ENCODE measurements at regions not wholly inside any gene's neighbourhood (a gene's known extent, or its start where the extent isn't known, plus 50 kb on each side); places are given as distances from the start of the nearest gene placed in this dataset.

- no peak for DNase-seq
Observed at GRCh38 chr10:106520698-106521097, 643.8 kb downstream of the SORCS1 start.

GRCh38 chr10:106519376-106520030 is 645.0 kb downstream of the SORCS1 start:
- DNase-seq: no peak

- no peak for DNase-seq
Observed at GRCh38 chr10:106515206-106515790, 649.2 kb downstream of the SORCS1 start.

- no peak for DNase-seq
Observed at GRCh38 chr10:106513352-106513771, 651.1 kb downstream of the SORCS1 start.

GRCh38 chr10:106511917-106512316 is 652.6 kb downstream of the SORCS1 start:
- DNase-seq: no peak

- DNase-seq: no peak
Observed at GRCh38 chr10:106508950-106509349, 655.6 kb downstream of the SORCS1 start.

- DNase-seq: no peak
Observed at GRCh38 chr10:106506526-106507283, 657.8 kb downstream of the SORCS1 start.

- DNase-seq: no peak
Observed at GRCh38 chr10:106504536-106504935, 660.0 kb downstream of the SORCS1 start.

- no peak for DNase-seq
Observed at GRCh38 chr10:106502641-106503040, 661.9 kb downstream of the SORCS1 start.

GRCh38 chr10:106500925-106501525 is 663.5 kb downstream of the SORCS1 start:
- DNase-seq: no peak

- no peak for DNase-seq
Observed at GRCh38 chr10:106500041-106500924, 664.2 kb downstream of the SORCS1 start.

GRCh38 chr10:106499448-106499847 is 665.1 kb downstream of the SORCS1 start:
- DNase-seq: no peak

GRCh38 chr10:106498675-106499074 is 665.8 kb downstream of the SORCS1 start:
- no peak for DNase-seq

GRCh38 chr10:106495931-106496330 is 668.6 kb downstream of the SORCS1 start:
- DNase-seq: no peak

GRCh38 chr10:106493751-106494150 is 670.8 kb downstream of the SORCS1 start:
- DNase-seq: no peak

GRCh38 chr10:106493226-106493625 is 671.3 kb downstream of the SORCS1 start:
- no peak for DNase-seq

- no peak for DNase-seq
Observed at GRCh38 chr10:106487726-106488125, 676.8 kb downstream of the SORCS1 start.

GRCh38 chr10:106481598-106482275 is 682.8 kb downstream of the SORCS1 start:
- DNase-seq: no peak

- DNase-seq: no peak
Observed at GRCh38 chr10:106479636-106480035, 684.9 kb downstream of the SORCS1 start.

- no peak for DNase-seq
Observed at GRCh38 chr10:106474876-106475275, 689.6 kb downstream of the SORCS1 start.

- no peak for DNase-seq
Observed at GRCh38 chr10:106473129-106473685, 691.3 kb downstream of the SORCS1 start.

- DNase-seq: no peak
Observed at GRCh38 chr10:106467506-106467905, 697.0 kb downstream of the SORCS1 start.
